AG04450 (cell line): ENCODE measurements at regions not wholly inside any gene's neighbourhood (a gene's known extent, or its start where the extent isn't known, plus 50 kb on each side); places are given as distances from the start of the nearest gene placed in this dataset.
"Not testable (repeated sequence)": the region's sequence is repeated elsewhere in the genome, so short reads cannot be mapped to it uniquely, and the experiment has no call there.

ENCODE experiments used
- CTCF ChIA-PET: fragments of 300-600, 350-600 bp; formaldehyde crosslinking; extraction: SDS; loops from one replicate; lab custom pipeline; 2022; ENCODE audit warnings: antibody characterized with exemption, inconsistent platforms; lab: Charles Lee
- POLR2A ChIA-PET: fragments of 350-600 bp; formaldehyde crosslinking; extraction: SDS; loops from one replicate; lab custom pipeline; 2021; ENCODE audit warnings: antibody characterized with exemption, inconsistent platforms; lab: Yijun Ruan, JAX
- DNase-seq: peaks from one replicate; pipeline ENCODE4 v3.0.0-alpha.2; 2011; ENCODE audit warnings: low read depth, low spot score
- H3K27ac ChIP-seq: one replicate; pipeline ENCODE4 v1.5.1; 2012; ENCODE audit warnings: low read depth, low read length, control low read depth
- H3K27me3 ChIP-seq: one replicate; pipeline ENCODE4 v1.6.0; 2012; ENCODE audit warnings: low read length; ENCODE audit not compliant: control insufficient read depth, insufficient read depth
- H3K4me3 ChIP-seq: 2 replicates; pipeline ENCODE4 v1.5.1; 2011; ENCODE audit warnings: mild to moderate bottlenecking, low read depth, low read length, control low read depth
- H3K9me3 ChIP-seq: 2 replicates; pipeline ENCODE4 v1.5.1; 2012; ENCODE audit warnings: low read length; ENCODE audit not compliant: control insufficient read depth, insufficient read depth
- TF ChIP-seq, protein P1 (sequence below): IDR thresholded peaks from 2 replicates; pipeline ENCODE4 v1.5.1; 2011; ENCODE audit warnings: low read depth, low read length, control low read depth, inconsistent platforms

DNA sequence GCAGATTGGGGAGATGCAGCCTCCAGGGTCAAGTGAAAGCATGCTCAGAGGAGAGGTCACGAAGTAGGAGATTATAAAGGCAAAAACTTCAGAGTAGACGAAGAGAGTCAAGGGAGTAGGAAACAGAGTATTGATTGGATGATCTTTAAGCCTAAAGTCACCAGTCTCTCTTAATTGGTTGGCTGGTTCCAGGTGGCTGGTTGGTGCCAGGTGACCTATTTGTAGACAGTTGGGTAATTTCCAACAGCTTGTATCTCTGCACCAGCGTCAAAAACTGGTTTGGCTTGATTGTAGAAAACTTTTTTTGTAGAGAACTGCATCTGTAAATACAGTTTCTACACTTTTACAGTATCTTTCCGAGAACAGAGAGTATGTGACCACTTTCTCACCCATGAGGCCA lies 75.7 kb upstream of the CCDC90B start:
- CTCF ChIA-PET, result no interaction called here

DNA sequence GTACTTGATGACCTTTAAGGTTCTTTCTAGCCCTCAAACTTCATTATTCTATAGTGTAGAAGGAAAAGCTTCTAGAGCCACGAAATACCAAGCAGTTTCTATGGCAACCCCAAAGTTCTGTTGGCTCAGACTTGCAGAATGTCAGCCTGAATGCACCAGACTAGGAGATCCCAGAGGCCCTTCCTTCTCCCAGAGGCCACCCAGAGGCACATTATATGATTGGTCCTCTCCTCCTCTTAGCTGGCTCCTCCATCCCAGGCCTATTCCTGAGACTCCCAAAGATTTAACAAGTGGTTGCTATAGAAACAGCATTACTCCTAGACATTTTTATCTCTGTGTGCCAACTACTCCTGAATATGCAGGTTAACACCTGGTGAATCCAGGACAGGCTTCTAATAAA lies 69.2 kb upstream of the CCDC90B start:
- no peak overlapping the region for H3K4me3 ChIP-seq
- no peak for DNase-seq
- CTCF ChIA-PET, result interaction anchor here (1.2 kb wide), 1 partner anchor 464 kb away, joined by 3 read pairs; no protein-coding TSS in a partner anchor
- H3K27ac ChIP-seq, result no peak overlapping the region
- H3K27me3 ChIP-seq, result no peaks in the 10 kb centered on the region
- H3K9me3 ChIP-seq, result no peaks in the 10 kb centered on the region
- TF ChIP-seq, protein P1, sequence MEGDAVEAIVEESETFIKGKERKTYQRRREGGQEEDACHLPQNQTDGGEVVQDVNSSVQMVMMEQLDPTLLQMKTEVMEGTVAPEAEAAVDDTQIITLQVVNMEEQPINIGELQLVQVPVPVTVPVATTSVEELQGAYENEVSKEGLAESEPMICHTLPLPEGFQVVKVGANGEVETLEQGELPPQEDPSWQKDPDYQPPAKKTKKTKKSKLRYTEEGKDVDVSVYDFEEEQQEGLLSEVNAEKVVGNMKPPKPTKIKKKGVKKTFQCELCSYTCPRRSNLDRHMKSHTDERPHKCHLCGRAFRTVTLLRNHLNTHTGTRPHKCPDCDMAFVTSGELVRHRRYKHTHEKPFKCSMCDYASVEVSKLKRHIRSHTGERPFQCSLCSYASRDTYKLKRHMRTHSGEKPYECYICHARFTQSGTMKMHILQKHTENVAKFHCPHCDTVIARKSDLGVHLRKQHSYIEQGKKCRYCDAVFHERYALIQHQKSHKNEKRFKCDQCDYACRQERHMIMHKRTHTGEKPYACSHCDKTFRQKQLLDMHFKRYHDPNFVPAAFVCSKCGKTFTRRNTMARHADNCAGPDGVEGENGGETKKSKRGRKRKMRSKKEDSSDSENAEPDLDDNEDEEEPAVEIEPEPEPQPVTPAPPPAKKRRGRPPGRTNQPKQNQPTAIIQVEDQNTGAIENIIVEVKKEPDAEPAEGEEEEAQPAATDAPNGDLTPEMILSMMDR, result no peak
- POLR2A ChIA-PET, result no interaction called here

More for the DNA sequence above, 75.7 kb upstream of the CCDC90B start:
- Histone ChIP-seq H3K27me3 (no peaks in the 10 kb centered on the region), H3K4me3 (no peak overlapping the region), H3K9me3 (no peaks in the 10 kb centered on the region; the same call in 1 of the 2 replicates), H3K27ac (no peak overlapping the region)
- POLR2A ChIA-PET, result no interaction called here
- no peak for DNase-seq
- TF ChIP-seq, protein P1, result no peak

DNA sequence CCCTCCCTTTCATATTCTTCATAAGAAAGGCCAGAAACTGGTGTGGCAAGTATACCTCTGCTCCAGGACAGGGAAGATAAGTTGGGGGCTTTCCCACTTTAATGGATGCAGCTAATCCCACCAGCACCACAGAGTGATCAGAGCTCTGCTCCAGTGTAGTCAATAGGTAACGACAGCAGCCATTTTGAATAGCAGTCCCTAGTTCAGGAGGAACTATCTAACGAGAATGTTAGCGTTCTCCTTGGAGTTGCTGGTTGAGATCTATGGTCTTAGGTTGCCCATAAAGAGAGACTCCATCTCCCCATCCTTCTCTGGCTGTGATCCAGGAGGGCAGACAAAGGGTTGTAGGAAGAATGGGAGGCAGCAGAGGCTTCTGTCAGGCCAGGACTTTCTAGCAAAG lies 64.0 kb upstream of the CCDC90B start:
- H3K9me3 ChIP-seq, result no peaks in the 10 kb centered on the region
- no peak overlapping the region for H3K4me3 ChIP-seq
- ChIA-PET POLR2A (no interaction called here), CTCF (no interaction called here)
- H3K27ac ChIP-seq, result no peak overlapping the region
- H3K27me3 ChIP-seq, result no peaks in the 10 kb centered on the region
- no peak for DNase-seq
- TF ChIP-seq, protein P1, result no peak

DNA sequence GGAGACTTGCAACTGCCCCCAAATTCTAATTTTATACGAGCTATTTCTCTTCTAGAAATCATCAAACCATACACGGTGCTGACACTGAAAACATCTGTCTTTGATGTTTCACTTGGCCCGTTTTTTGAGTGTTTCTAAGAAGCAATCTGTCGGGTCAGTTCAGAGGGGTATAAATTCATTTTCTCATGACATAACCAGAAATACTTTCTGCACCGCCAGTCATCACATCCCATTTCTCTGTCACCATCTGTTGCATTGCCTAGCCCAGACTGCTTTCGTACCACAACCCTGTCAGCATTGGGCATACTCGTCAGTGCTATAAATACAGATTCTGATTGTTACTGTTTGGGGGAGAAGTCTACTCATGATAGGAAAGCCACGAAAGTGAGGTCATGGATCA lies 63.1 kb upstream of the CCDC90B start:
- POLR2A ChIA-PET, result no interaction called here
- Histone ChIP-seq H3K27ac (no peak overlapping the region), H3K4me3 (no peak overlapping the region), H3K27me3 (no peaks in the 10 kb centered on the region), H3K9me3 (no peaks in the 10 kb centered on the region)
- no peak for DNase-seq
- CTCF ChIA-PET, result no interaction called here
- TF ChIP-seq, protein P1, result no peak

GRCh38 chr11:83346706-83347105 lies 60.5 kb upstream of the CCDC90B start:
- H3K9me3 ChIP-seq, H3K27ac ChIP-seq, CTCF ChIA-PET, POLR2A ChIA-PET, H3K27me3 ChIP-seq, DNase-seq, H3K4me3 ChIP-seq: not testable (repeated sequence)

- H3K27me3 ChIP-seq, DNase-seq, H3K9me3 ChIP-seq, H3K4me3 ChIP-seq, POLR2A ChIA-PET, CTCF ChIA-PET, H3K27ac ChIP-seq: not testable (repeated sequence)
Observed at GRCh38 chr11:83344521-83344920, 58.4 kb upstream of the CCDC90B start.
